Uterus (tissue), 3 donors: ENCODE measurements at regions not wholly inside any gene's neighbourhood (a gene's known extent, or its start where the extent isn't known, plus 50 kb on each side); places are given as distances from the start of the nearest gene placed in this dataset.

Source experiments
- DNase-seq, 2 donors: peaks; one replicate each; pipeline ENCODE4 v3.0.0-alpha.2; 2019 to 2020
- H3K27ac ChIP-seq, 2 donors: fragments of 200-600 bp; sonication (generic); 1 replicate in 1 of 2; 2 replicates in 1 of 2; pipeline ENCODE4 v1.5.1; 2016 to 2018
- H3K27me3 ChIP-seq, 2 donors: fragments of 200-600 bp; sonication (generic); one replicate each; pipeline ENCODE4 v1.5.1; 2018 to 2019; ENCODE audit warnings: control low read depth in 1 of 2
- H3K36me3 ChIP-seq, 2 donors: fragments of 200-600 bp; sonication (generic); one replicate each; pipeline ENCODE4 v1.5.1; 2019; ENCODE audit warnings: control low read depth in 1 of 2
- H3K4me1 ChIP-seq, 2 donors: fragments of 200-600 bp; sonication (generic); one replicate each; pipeline ENCODE4 v1.5.1; 2018 to 2019; ENCODE audit warnings: control low read depth in 1 of 2
- H3K4me3 ChIP-seq, 2 donors: fragments of 200-600 bp; sonication (generic); 1 replicate in 1 of 2; 2 replicates in 1 of 2; pipeline ENCODE4 v1.5.1; 2018 to 2019; ENCODE audit warnings: mild to moderate bottlenecking in 1 of 2
- H3K9me3 ChIP-seq, 2 donors: fragments of 200-600 bp; sonication (generic); one replicate each; pipeline ENCODE4 v1.5.1; 2019; ENCODE audit warnings: control low read depth in 1 of 2
- CTCF ChIP-seq, 4 experiments: fragments of 200-600 bp in 2 of 4; fragments of 450-650 bp in 2 of 4; sonication (generic) in 2 of 4; IDR thresholded peaks; one replicate each; pipeline ENCODE4 v1.5.1; 2016 to 2019; ENCODE audit warnings: antibody characterized with exemption in 4 of 4, mild to moderate bottlenecking in 2 of 4, moderate library complexity in 1 of 4
- POLR2A ChIP-seq, 2 donors: fragments of 450-650 bp; IDR thresholded peaks; one replicate each; pipeline ENCODE4 v1.6.1; 2016; ENCODE audit warnings: antibody characterized with exemption in 2 of 2, mild to moderate bottlenecking in 1 of 2, moderate library complexity in 1 of 2
- intact Hi-C: fragments of 100-400 bp; cut with DNase I; formaldehyde crosslinking; loops from one replicate; pipeline ENCODE4 v1.15.1; 2023; ENCODE audit warnings: low total_unique reads
- donor health status: DM: yes; HTN: yes; CAD: no.

GRCh38 chr5:54927097-54927746 is 58.2 kb downstream of the ESM1 start:
- H3K27me3 ChIP-seq = no peaks in the 10 kb centered on the region
- no peak overlapping the region for H3K4me3 ChIP-seq
- peaks cover 0 to 4% of the 10 kb centered on the region in 2 donors for H3K9me3 ChIP-seq
- H3K4me1 ChIP-seq = no peaks in the 10 kb centered on the region
- no peak for DNase-seq
- no peak overlapping the region for H3K27ac ChIP-seq
- H3K36me3 ChIP-seq = no peaks in the 10 kb centered on the region
- TF ChIP-seq POLR2A (IDR thresholded peaks at IDR 0.05) = no peak
- no peak for TF ChIP-seq CTCF (IDR thresholded peaks at IDR 0.05)
- intact Hi-C loops = no loop called here

- no peak for DNase-seq
- Histone ChIP-seq H3K4me1 (no peaks in the 10 kb centered on the region), H3K36me3 (no peaks in the 10 kb centered on the region), H3K27ac (no peak overlapping the region), H3K4me3 (no peak overlapping the region), H3K9me3 (peaks cover 0 to 4% of the 10 kb centered on the region in 2 donors), H3K27me3 (no peaks in the 10 kb centered on the region)
- TF ChIP-seq POLR2A (IDR thresholded peaks at IDR 0.05) (no peak), CTCF (IDR thresholded peaks at IDR 0.05) (no peak)
- intact Hi-C loops = no loop called here
Observed at GRCh38 chr5:54924487-54924886, 60.9 kb downstream of the ESM1 start.

GRCh38 chr5:54917323-54917722 is 68.1 kb downstream of the ESM1 start:
- no peaks in the 10 kb centered on the region for H3K27me3 ChIP-seq
- H3K4me3 ChIP-seq = no peak overlapping the region
- TF ChIP-seq POLR2A (IDR thresholded peaks at IDR 0.05) (no peak), CTCF (IDR thresholded peaks at IDR 0.05) (no peak)
- no peaks in the 10 kb centered on the region for H3K4me1 ChIP-seq
- H3K36me3 ChIP-seq = no peaks in the 10 kb centered on the region
- no peaks in the 10 kb centered on the region for H3K9me3 ChIP-seq
- intact Hi-C loops = no loop called here
- DNase-seq = no peak
- H3K27ac ChIP-seq = no peak overlapping the region

- no peak for TF ChIP-seq POLR2A (IDR thresholded peaks at IDR 0.05)
- no peak for TF ChIP-seq CTCF (IDR thresholded peaks at IDR 0.05)
- no peak overlapping the region for H3K27ac ChIP-seq
- no peaks in the 10 kb centered on the region for H3K9me3 ChIP-seq
- no peaks in the 10 kb centered on the region for H3K36me3 ChIP-seq
- intact Hi-C loops = no loop called here
- H3K27me3 ChIP-seq = no peaks in the 10 kb centered on the region
- no peak overlapping the region for H3K4me3 ChIP-seq
- DNase-seq = no peak
- H3K4me1 ChIP-seq = no peaks in the 10 kb centered on the region
Observed at GRCh38 chr5:54915466-54916027, 69.8 kb downstream of the ESM1 start.

GRCh38 chr5:54912021-54912420 is 73.4 kb downstream of the ESM1 start:
- no peaks in the 10 kb centered on the region for H3K27me3 ChIP-seq
- intact Hi-C loops = no loop called here
- TF ChIP-seq CTCF (IDR thresholded peaks at IDR 0.05) (no peak), POLR2A (IDR thresholded peaks at IDR 0.05) (no peak)
- H3K4me3 ChIP-seq = no peak overlapping the region
- no peaks in the 10 kb centered on the region for H3K4me1 ChIP-seq
- H3K36me3 ChIP-seq = no peaks in the 10 kb centered on the region
- H3K27ac ChIP-seq = no peak overlapping the region
- no peak for DNase-seq
- no peaks in the 10 kb centered on the region for H3K9me3 ChIP-seq
